NT2/D1 (cell line): ENCODE measurements at regions not wholly inside any gene's neighbourhood (a gene's known extent, or its start where the extent isn't known, plus 50 kb on each side); places are given as distances from the start of the nearest gene placed in this dataset.

Experiments used
- YY1 ChIP-seq: IDR thresholded peaks from 2 replicates; pipeline ENCODE4 v1.6.1; 2011; ENCODE audit not compliant: insufficient read length, insufficient read depth
- ZNF274 ChIP-seq: IDR thresholded peaks from 2 replicates; pipeline ENCODE4 v1.6.1; 2011; ENCODE audit warnings: mild to moderate bottlenecking, low read depth, low read length

DNA sequence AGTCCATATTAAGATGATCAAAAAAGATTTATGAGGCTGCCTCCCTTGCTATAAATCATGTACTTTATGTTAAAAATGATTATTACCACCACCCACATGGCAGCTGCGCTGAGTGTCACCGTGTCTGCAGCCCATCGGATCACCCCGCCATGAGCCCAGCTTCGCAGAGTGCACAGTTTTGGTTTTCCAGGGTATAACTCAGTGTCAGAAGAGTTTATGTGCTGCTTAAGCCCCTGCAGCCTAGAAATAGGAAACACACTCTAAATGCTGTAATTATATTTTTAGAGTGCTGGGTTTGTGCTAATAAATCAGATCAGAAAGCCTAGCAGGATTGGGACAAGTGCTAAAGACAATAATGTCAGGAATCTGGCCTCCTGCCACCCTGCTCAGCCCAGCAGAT is 54.7 kb upstream of the ONECUT1 start:
- TF ChIP-seq YY1 (no peak), ZNF274 (no peak)
